Stimulated activated CD8-positive, alpha-beta memory T cell treated with anti-CD3 and anti-CD28 coated beads, Interleukin-7, amount 100 ng/mL, for 4 hours (primary cell): ENCODE measurements at regions not wholly inside any gene's neighbourhood (a gene's known extent, or its start where the extent isn't known, plus 50 kb on each side); places are given as distances from the start of the nearest gene placed in this dataset.

Experiments used
- DNase-seq, 2 donors: peaks; one replicate each; pipeline ENCODE4 v3.0.0-alpha.2; 2020; ENCODE audit warnings: low read depth in 2 of 2

- DNase-seq: no peak
Observed at GRCh38 chrX:20522420-20522819, 255.7 kb upstream of the RPS6KA3 start.

GRCh38 chrX:20521222-20521621, 254.5 kb upstream of the RPS6KA3 start:
- no peak for DNase-seq

- DNase-seq: no peak
Observed at GRCh38 chrX:20519826-20520225, 253.1 kb upstream of the RPS6KA3 start.

GRCh38 chrX:20519146-20519545, 252.4 kb upstream of the RPS6KA3 start:
- no peak for DNase-seq

- no peak for DNase-seq
Observed at GRCh38 chrX:20517565-20517964, 250.9 kb upstream of the RPS6KA3 start.

GRCh38 chrX:20515841-20516461, 249.2 kb upstream of the RPS6KA3 start:
- DNase-seq: peak in 1 of 2 donors; percentile 27

- no peak for DNase-seq
Observed at GRCh38 chrX:20514358-20514757, 247.6 kb upstream of the RPS6KA3 start.

- no peak for DNase-seq
Observed at GRCh38 chrX:20513185-20513584, 246.5 kb upstream of the RPS6KA3 start.

GRCh38 chrX:20511792-20512191, 245.1 kb upstream of the RPS6KA3 start:
- DNase-seq: no peak

GRCh38 chrX:20507901-20508620, 241.4 kb upstream of the RPS6KA3 start:
- DNase-seq: no peak

GRCh38 chrX:20506739-20507138, 240.0 kb upstream of the RPS6KA3 start:
- DNase-seq: no peak

GRCh38 chrX:20500949-20501348, 234.2 kb upstream of the RPS6KA3 start:
- no peak for DNase-seq

GRCh38 chrX:20500171-20500865, 233.6 kb upstream of the RPS6KA3 start:
- DNase-seq: no peak

GRCh38 chrX:20499763-20500162, 233.1 kb upstream of the RPS6KA3 start:
- no peak for DNase-seq

GRCh38 chrX:20498851-20499635, 232.3 kb upstream of the RPS6KA3 start:
- no peak for DNase-seq

- no peak for DNase-seq
Observed at GRCh38 chrX:20495575-20495974, 228.9 kb upstream of the RPS6KA3 start.

- DNase-seq: no peak
Observed at GRCh38 chrX:20488473-20488872, 221.8 kb upstream of the RPS6KA3 start.

GRCh38 chrX:20487227-20487626, 220.5 kb upstream of the RPS6KA3 start:
- no peak for DNase-seq

GRCh38 chrX:20481632-20482031, 214.9 kb upstream of the RPS6KA3 start:
- DNase-seq: no peak

- no peak for DNase-seq
Observed at GRCh38 chrX:20479896-20480295, 213.2 kb upstream of the RPS6KA3 start.

- no peak for DNase-seq
Observed at GRCh38 chrX:20479048-20479447, 212.3 kb upstream of the RPS6KA3 start.

GRCh38 chrX:20477836-20478524, 211.3 kb upstream of the RPS6KA3 start:
- DNase-seq: no peak
